Esophagus squamous epithelium (tissue), 4 donors: ENCODE measurements at regions not wholly inside any gene's neighbourhood (a gene's known extent, or its start where the extent isn't known, plus 50 kb on each side); places are given as distances from the start of the nearest gene placed in this dataset.

Experiments
- CTCF ChIP-seq, 6 experiments: fragments of 450-650 bp in 4 of 6; fragments of 200-600 bp in 2 of 6; sonication (generic) in 2 of 6; IDR thresholded peaks; one replicate each; pipeline ENCODE4 v1.5.1; 2016 to 2019; ENCODE audit warnings: antibody characterized with exemption in 6 of 6, mild to moderate bottlenecking in 4 of 6, moderate library complexity in 4 of 6
- POLR2A ChIP-seq, 4 donors: fragments of 450-650 bp; IDR thresholded peaks; one replicate each; pipeline ENCODE4 v1.6.1; 2017; ENCODE audit warnings: antibody characterized with exemption in 4 of 4, mild to moderate bottlenecking in 4 of 4, moderate library complexity in 3 of 4

GRCh38 chr4:34512616-34513015 lies 1731.7 kb downstream of the ARAP2 start:
- TF ChIP-seq CTCF (IDR thresholded peaks at IDR 0.05) (no peak), POLR2A (IDR thresholded peaks at IDR 0.05) (no peak)
